GM04504 (cell line): ENCODE measurements at regions not wholly inside any gene's neighbourhood (a gene's known extent, or its start where the extent isn't known, plus 50 kb on each side); places are given as distances from the start of the nearest gene placed in this dataset.
"Not testable (repeated sequence)": the region's sequence is repeated elsewhere in the genome, so short reads cannot be mapped to it uniquely, and the experiment has no call there.

Experiments used
- DNase-seq: peaks from one replicate; pipeline ENCODE4 v3.0.0-alpha.2; 2012; ENCODE audit warnings: low read depth

GRCh38 chr16:87100306-87101058, 216.7 kb downstream of the C16orf95 start:
- no peak for DNase-seq

GRCh38 chr16:87101903-87102302, 215.3 kb downstream of the C16orf95 start:
- no peak for DNase-seq

DNA sequence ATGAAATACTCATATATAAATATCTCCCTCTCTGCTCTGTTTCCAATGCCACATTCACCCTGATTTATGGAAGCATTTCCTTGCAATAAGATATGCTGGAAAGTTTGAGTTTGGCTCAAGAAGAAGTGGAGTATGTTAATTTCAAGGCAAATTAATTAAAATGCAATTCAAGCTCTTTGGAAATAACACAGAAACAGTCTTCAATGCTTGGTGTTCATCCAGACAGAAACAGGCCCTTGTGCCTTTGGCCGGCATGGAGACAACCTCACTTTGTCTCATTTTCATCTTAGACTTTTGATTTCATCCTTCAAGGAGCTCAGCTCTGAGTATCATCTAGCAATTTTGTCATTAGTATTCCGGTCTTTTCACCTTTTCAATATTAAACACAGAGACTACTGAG, 210.0 kb downstream of the C16orf95 start:
- no peak for DNase-seq

- DNase-seq, result no peak
These were observed 208.9 kb downstream of the C16orf95 start for GRCh38 chr16:87108278-87108677.

DNA sequence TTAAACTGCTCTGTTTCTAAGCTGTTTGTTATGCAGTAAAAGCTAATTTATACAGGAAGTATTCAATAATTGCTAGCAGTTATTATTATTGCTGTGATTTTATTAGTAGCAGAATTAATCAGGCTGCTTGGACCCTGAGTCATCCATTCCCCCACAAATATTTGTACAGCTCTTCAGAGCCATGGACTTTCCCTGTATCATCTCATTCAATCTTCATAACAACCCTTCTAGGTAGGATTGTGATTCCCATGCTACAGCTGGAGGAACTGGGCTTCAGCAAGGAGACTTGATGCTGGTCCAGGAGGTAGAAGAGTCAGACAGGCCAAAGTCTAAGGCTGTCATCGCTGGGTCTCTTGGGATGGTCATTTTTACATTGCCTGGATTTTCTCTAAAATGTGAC, 208.3 kb downstream of the C16orf95 start:
- no peak for DNase-seq

DNA sequence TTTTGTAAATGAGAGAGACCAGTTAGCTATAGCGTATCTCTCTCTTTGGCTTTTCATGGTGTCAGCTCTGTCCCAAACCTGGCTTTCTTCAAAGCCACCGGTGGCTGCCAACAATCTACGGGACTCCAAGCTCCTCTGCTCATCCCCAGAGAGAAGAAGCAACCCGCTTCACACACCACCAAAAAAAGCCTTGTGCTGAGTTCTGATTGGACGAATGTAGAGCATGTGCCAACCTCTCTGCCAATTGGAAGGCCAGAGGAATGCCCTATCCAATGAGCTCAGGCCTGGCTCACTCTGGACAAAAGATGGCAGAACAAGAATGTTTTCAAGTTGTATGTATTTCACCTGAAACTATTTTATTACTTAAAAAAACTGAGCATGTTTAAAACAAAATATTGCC, 202.4 kb downstream of the C16orf95 start:
- no peak for DNase-seq

- DNase-seq, result no peak
These were observed 201.5 kb downstream of the C16orf95 start for GRCh38 chr16:87115646-87116045.

- DNase-seq, result no peak
These were observed 199.3 kb downstream of the C16orf95 start for GRCh38 chr16:87117936-87118335.

DNA sequence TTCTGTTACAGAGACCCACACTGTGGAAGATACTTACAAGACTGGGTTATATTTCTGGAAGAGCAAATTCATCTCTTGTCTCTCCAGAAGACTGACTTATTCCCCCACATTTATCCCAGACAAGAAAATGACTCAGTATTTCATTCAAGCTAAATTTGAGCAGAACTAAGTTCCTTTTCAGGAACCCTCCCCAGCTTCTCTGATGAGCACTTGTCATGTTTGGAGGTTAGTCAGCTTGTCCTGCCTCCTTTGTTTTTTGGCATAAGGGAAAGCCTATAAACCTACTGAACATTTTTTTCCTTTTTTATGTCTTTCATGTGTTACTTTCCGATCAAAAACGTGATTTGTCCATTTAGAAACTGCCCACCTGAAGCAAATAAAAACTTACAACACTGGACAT, 198.0 kb downstream of the C16orf95 start:
- no peak for DNase-seq

DNA sequence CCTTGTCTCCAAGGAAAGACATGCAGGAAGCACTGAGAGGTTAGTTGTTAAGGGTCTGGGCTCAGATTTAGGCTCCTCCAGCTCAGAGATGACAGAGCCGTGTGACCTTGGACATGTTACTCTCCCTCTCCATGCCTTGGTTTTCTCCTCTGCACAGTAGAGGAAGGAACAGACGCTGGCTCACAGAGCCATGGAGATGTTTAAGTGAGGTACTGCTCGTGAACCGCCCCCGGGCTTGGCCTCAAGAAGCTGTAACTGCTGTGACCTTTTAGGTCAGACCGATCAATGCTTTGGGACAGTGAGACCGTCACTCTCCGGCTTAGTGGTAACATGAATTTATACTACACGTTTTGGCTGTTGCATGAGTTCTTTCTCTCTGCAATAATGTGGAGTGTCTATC, 197.4 kb downstream of the C16orf95 start:
- DNase-seq, result no peak

- DNase-seq, result no peak
These were observed 195.4 kb downstream of the C16orf95 start for GRCh38 chr16:87121816-87122215.

DNA sequence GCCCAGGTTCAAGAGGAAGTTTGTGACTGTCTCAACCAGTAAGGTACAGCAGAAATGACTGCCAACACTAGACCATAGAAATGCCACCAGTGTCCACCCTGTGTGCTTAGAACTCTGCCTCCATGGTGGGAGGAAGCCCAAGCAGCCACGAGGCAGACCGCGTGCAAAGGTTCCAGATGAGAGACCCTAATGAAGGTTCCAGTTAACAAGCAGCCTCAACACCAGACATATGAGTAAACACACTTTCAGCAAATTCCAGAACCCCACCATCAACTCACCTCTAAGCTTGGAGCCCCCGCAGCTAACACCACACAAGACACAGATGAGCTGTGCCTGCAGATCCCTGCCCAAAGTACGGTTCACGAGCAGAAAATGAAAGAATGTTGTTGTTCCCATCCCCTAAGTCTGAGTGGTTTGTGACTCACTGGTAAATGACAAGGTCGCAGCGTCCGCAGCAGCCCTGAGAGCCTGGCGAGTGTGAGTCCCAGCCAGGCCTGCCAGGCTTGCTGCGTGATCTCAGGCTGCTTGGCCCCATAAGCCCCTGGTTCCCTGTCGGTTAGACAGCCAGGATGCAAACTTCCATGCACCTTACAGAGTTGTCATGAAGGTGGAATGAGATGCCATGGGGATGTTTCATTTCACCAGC, 193.7 kb downstream of the C16orf95 start:
- no peak for DNase-seq

GRCh38 chr16:87124405-87124804, 192.8 kb downstream of the C16orf95 start:
- not testable (repeated sequence) for DNase-seq

GRCh38 chr16:87125206-87126155, 191.7 kb downstream of the C16orf95 start:
- DNase-seq, result no peak

- no peak for DNase-seq
These were observed 190.7 kb downstream of the C16orf95 start for GRCh38 chr16:87126403-87127025.

- no peak for DNase-seq
These were observed 190.0 kb downstream of the C16orf95 start for GRCh38 chr16:87127061-87127765.

DNA sequence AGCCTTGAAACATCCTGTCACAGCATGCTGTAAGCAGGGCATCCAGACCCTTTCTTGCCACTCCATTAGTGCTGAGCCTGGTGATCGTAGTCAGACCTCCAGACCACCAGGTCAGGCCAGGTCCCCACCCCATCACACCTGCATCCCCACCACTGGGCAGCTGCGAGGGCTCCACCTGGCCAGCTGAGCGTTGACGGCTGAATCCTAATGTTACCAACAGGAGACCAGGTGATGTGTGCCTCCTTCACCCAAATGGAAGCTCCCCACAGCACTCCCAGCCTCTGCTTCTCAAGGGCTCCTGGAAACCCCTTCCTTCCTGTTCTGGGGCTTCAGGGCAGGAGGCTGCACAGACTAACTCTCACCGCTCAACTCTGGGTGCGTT, 189.4 kb downstream of the C16orf95 start:
- DNase-seq, result no peak

DNA sequence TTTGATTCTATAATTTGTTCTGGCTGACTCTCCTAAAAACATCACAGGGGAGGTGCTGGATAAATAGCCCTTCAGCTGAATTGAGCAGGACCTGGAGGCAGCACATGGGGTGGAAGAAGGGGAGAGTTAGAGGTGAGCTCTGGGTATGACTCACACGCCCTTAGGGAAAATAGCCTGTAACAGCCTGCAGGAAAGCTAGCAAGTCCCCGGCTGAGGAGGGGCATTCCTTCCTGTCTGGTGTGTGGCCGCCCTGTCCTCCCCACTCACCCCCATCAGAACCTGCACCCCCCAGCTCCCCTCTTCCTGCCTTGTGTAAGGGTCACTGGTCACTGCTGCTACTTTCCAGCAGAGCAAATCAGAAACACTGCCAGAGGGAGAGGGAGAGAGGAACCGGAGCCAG, 187.4 kb downstream of the C16orf95 start:
- DNase-seq, result no peak

DNA sequence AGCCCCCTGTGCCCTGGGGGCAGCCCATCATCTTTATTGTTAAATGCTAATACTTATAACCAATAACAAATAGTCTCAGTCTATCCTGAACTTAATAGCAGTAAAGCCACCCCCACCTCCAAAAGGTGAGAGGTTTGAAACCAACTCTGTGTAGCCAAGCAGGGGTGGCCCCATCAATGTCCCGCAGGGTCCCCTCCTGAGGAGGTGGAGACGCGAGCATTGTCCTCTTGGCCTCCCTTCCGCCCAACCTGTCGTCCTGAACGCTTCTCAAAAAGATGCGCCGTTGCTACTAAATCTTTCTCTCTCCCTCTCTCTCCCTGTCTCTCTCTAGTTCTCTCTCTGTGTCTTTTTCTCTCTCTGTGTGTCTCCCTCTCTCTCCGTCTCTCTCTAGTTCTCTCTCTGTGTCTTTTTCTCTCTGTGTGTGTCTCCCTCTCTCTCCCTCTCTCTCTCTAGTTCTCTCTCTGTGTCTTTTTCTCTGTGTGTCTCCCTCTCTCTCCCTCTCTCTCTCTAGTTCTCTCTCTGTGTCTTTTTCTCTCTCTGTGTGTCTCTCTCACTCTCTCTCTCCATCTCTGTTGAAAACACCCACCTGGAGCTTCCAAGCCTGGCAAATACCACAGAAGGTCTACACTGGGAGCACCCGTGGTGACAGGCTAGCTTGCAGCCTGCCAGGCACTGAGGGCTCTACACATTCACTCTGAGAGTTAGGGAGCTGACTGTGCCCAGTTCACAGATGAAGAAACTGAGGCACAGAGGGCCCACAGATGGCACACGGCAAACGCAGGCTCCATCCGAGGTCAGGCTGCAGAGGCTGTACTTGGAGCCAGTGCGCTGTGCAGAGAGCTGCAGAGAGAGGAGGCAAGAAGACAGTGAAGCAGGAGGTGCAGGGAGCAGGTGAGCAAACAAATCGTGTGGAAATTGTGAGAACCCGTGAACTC, 185.9 kb downstream of the C16orf95 start:
- no peak for DNase-seq

DNA sequence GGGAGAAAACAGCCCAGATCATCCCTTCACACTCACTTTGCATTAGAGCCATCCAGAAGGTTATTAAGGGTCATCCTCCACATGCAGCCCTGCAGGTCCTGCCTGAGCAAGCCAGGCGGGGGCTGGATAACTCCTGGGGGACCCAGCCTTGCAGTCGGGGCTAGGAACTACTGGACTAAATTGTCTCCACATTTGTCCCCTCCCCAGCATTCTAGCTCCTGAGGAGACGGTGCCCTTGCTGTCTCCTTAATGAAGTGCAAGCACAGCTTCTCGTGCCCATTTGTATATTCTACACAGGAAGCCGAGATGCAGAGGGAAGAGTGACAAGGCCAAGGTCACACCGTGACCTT, 185.2 kb downstream of the C16orf95 start:
- DNase-seq, result no peak
